GM18870 (cell line): ENCODE measurements at regions not wholly inside any gene's neighbourhood (a gene's known extent, or its start where the extent isn't known, plus 50 kb on each side); places are given as distances from the start of the nearest gene placed in this dataset.
"Not testable (repeated sequence)": the region's sequence is repeated elsewhere in the genome, so short reads cannot be mapped to it uniquely, and the experiment has no call there.

Source experiments
- ATAC-seq: cut with Tn5 transposase; IDR thresholded peaks from one replicate; pipeline ENCODE4 v1.9.1; 2021; ENCODE audit warnings: moderate library complexity; ENCODE audit not compliant: unreplicated experiment

- ATAC-seq, result no peak
Observed at GRCh38 chr6:115467726-115468125, 593.0 kb downstream of the FRK start.

- no peak for ATAC-seq
Observed at GRCh38 chr6:115460913-115461312, 599.8 kb downstream of the FRK start.

- ATAC-seq, result no peak
Observed at GRCh38 chr6:115456848-115457247, 603.8 kb downstream of the FRK start.

GRCh38 chr6:115443825-115444478 lies 616.7 kb downstream of the FRK start:
- no peak for ATAC-seq

- no peak for ATAC-seq
Observed at GRCh38 chr6:115442323-115442722, 618.4 kb downstream of the FRK start.

GRCh38 chr6:115441651-115442050 lies 619.0 kb downstream of the FRK start:
- no peak for ATAC-seq

- ATAC-seq, result no peak
Observed at GRCh38 chr6:115415378-115415777, 645.3 kb downstream of the FRK start.

GRCh38 chr6:115414916-115415315 lies 645.8 kb downstream of the FRK start:
- not testable (repeated sequence) for ATAC-seq

- no peak for ATAC-seq
Observed at GRCh38 chr6:115411756-115412155, 648.9 kb downstream of the FRK start.

- ATAC-seq, result no peak
Observed at GRCh38 chr6:115404446-115404845, 656.2 kb downstream of the FRK start.

- no peak for ATAC-seq
Observed at GRCh38 chr6:115398607-115399006, 662.1 kb downstream of the FRK start.

- no peak for ATAC-seq
Observed at GRCh38 chr6:115396112-115396906, 664.4 kb downstream of the FRK start.

GRCh38 chr6:115393821-115394220 lies 666.9 kb downstream of the FRK start:
- no peak for ATAC-seq

- no peak for ATAC-seq
Observed at GRCh38 chr6:115370202-115370601, 690.5 kb downstream of the FRK start.

- no peak for ATAC-seq
Observed at GRCh38 chr6:115365783-115366182, 694.9 kb downstream of the FRK start.

GRCh38 chr6:115363379-115363778 lies 697.3 kb downstream of the FRK start:
- peak; percentile 85 for ATAC-seq

GRCh38 chr6:115362234-115362633 lies 698.5 kb downstream of the FRK start:
- peak; percentile 47 for ATAC-seq

GRCh38 chr6:115360602-115361325 lies 699.9 kb downstream of the FRK start:
- ATAC-seq, result no peak

GRCh38 chr6:115358616-115359015 lies 702.1 kb downstream of the FRK start:
- ATAC-seq, result no peak

GRCh38 chr6:115356371-115356770 lies 704.3 kb downstream of the FRK start:
- ATAC-seq, result no peak

GRCh38 chr6:115323001-115323400 lies 737.7 kb downstream of the FRK start:
- ATAC-seq, result no peak

- ATAC-seq, result no peak
Observed at GRCh38 chr6:115319823-115320222, 740.9 kb downstream of the FRK start.
